ENCODE measurements at regions not wholly inside any gene's neighbourhood (a gene's known extent, or its start where the extent isn't known, plus 50 kb on each side); places are given as distances from the start of the nearest gene placed in this dataset.

DNA sequence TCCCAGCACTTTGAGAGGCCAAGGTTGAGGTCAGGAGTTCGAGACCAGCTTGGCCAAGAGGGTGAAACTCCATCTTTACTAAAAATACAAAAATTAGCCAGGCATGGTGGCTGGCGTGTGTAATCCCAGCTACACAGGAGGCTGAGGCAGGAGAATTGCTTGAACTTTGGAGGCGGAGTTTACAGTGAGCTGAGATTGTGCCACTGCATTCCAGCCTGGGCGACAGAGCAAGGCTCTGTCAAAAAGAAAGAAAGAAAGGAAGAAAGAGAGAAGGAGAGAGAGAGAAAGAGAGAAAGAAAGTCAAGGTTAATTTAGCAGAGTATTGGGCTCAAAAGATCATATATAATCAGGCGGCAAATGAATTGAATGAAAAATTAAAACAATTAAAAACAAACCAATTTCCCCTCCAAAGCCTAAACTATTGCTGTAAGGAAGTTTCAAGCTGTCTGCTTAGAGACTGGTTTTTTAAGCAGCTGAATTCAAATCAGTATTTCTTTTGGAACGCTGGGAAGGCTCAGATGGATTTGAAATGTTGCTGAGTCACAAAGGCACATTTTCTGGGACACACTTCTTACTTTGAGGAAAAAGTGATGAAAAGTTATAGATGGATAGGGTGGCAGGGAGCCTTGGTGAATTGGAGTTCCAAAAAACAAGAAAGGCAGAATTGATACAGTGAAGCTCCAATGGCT lies 81.3 kb upstream of the BHLHE40 start:
- intact Hi-C loops (cut with micrococcal nuclease) = loop anchor here (1.0 to 2.0 kb wide), 6 partner anchors 8 to 125 kb away; no protein-coding TSS in a partner anchor
- CTCF ChIA-PET = interaction anchor here (0.6 to 2.3 kb wide), 8 partner anchors 10 to 187 kb away, joined by 3 to 9 read pairs (median 4); no protein-coding TSS in a partner anchor
- POLR2A ChIA-PET = interaction anchor here (0.6 to 1.3 kb wide), 2 partner anchors 9 to 81 kb away, joined by 6 read pairs; partner anchors contain the start of gene BHLHE40

GRCh38 chr3:4898454-4899313 lies 80.6 kb upstream of the BHLHE40 start:
- Mint-ChIP-seq H3K27ac (peak overlapping the region; percentile 79), H3K36me3 (no peaks in the 10 kb centered on the region), H3K9me3 (no peaks in the 10 kb centered on the region), H3K27me3 (no peaks in the 10 kb centered on the region), H3K4me3 (peak overlapping the region; percentile 51), H3K4me1 (ENCODE audit: low read depth) (peaks cover 52% of the 10 kb centered on the region)
- POLR2A ChIA-PET = interaction anchor here (0.8 to 1.3 kb wide), 2 partner anchors 80 to 225 kb away, joined by 4 to 6 read pairs; partner anchors contain the start of gene BHLHE40
- peak; percentile 25 for DNase-seq
- intact Hi-C loops (cut with micrococcal nuclease) = loop anchor here (1.0 to 2.0 kb wide), 6 partner anchors 8 to 124 kb away; no protein-coding TSS in a partner anchor
- CTCF ChIA-PET = interaction anchor here (0.6 to 2.3 kb wide), 8 partner anchors 9 to 187 kb away, joined by 3 to 9 read pairs (median 4); no protein-coding TSS in a partner anchor

More for the DNA sequence above, 81.3 kb upstream of the BHLHE40 start:
- Mint-ChIP-seq H3K36me3 (no peaks in the 10 kb centered on the region), H3K9me3 (no peaks in the 10 kb centered on the region), H3K27me3 (no peaks in the 10 kb centered on the region), H3K27ac (peak overlapping the region; percentile 79), H3K4me1 (ENCODE audit: low read depth) (peaks cover 52% of the 10 kb centered on the region), H3K4me3 (peak overlapping the region; percentile 51)
- DNase-seq = no peak

GRCh38 chr3:4899710-4900109 lies 79.5 kb upstream of the BHLHE40 start:
- Mint-ChIP-seq H3K9me3 (no peaks in the 10 kb centered on the region), H3K4me1 (ENCODE audit: low read depth) (peaks cover 59% of the 10 kb centered on the region), H3K27me3 (no peaks in the 10 kb centered on the region), H3K4me3 (peak overlapping the region; percentile 24), H3K36me3 (no peaks in the 10 kb centered on the region), H3K27ac (peak overlapping the region; percentile 79)
- POLR2A ChIA-PET = no interaction called here
- intact Hi-C loops (cut with micrococcal nuclease) = loop anchor here (2.0 to 10.0 kb wide), 5 partner anchors 49 to 225 kb away; partner anchors contain the start of gene ARL8B
- DNase-seq = peak; percentile 37
- CTCF ChIA-PET = no interaction called here

DNA sequence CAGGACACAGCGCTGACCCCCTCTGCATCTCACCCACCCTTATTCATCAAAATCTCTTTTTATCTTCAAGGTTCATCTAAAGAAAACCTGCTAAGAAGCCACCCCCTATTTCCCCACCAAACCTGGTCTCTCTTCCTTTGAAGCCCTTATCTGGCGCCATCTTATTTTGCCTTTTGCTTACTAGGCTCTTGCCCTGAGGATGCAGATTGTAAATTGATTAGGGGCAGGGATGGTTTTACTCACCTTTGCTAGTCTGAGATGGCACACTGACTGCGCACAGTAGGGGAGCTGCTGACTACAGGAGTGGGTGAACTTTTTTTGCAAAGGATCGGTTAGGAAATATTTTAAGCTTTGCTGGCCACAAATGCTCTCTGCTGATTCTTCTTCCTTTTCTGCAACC lies 78.9 kb upstream of the BHLHE40 start:
- intact Hi-C loops (cut with micrococcal nuclease) = loop anchor here (10.0 kb wide), 1 partner anchor 225 kb away; the partner anchor contains the start of gene ARL8B
- no peaks in the 10 kb centered on the region for H3K36me3 Mint-ChIP-seq
- peak; percentile 29 for DNase-seq
- H3K4me3 Mint-ChIP-seq = peak overlapping the region; percentile 15
- no peaks in the 10 kb centered on the region for H3K27me3 Mint-ChIP-seq
- H3K27ac Mint-ChIP-seq = peak overlapping the region; percentile 79
- H3K4me1 Mint-ChIP-seq (ENCODE audit: low read depth) = peaks cover 65% of the 10 kb centered on the region
- ChIA-PET CTCF (interaction anchor here (0.7 kb wide), 1 partner anchor 33 kb away, joined by 5 read pairs; no protein-coding TSS in a partner anchor), POLR2A (no interaction called here)
- no peaks in the 10 kb centered on the region for H3K9me3 Mint-ChIP-seq

- Mint-ChIP-seq H3K4me1 (ENCODE audit: low read depth) (peaks cover 81% of the 10 kb centered on the region), H3K27ac (peak overlapping the region; percentile 72), H3K27me3 (no peaks in the 10 kb centered on the region), H3K36me3 (no peaks in the 10 kb centered on the region), H3K4me3 (peak overlapping the region; percentile 7), H3K9me3 (no peaks in the 10 kb centered on the region)
- CTCF ChIA-PET = interaction anchor here (1.0 to 3.2 kb wide), 7 partner anchors 9 to 194 kb away, joined by 3 to 24 read pairs (median 4); partner anchors contain the start of gene BHLHE40
- POLR2A ChIA-PET = interaction anchor here (0.6 to 4.6 kb wide), 4 partner anchors 69 to 292 kb away, joined by 3 to 47 read pairs (median 4); partner anchors contain the start of gene BHLHE40
- intact Hi-C loops (cut with micrococcal nuclease) = loop anchor here (5.0 to 10.0 kb wide), 6 partner anchors 152 to 483 kb away; partner anchors contain the start of gene ARL8B
- no peak for DNase-seq
Measured at GRCh38 chr3:4904811-4905695, 74.2 kb upstream of the BHLHE40 start.

DNA sequence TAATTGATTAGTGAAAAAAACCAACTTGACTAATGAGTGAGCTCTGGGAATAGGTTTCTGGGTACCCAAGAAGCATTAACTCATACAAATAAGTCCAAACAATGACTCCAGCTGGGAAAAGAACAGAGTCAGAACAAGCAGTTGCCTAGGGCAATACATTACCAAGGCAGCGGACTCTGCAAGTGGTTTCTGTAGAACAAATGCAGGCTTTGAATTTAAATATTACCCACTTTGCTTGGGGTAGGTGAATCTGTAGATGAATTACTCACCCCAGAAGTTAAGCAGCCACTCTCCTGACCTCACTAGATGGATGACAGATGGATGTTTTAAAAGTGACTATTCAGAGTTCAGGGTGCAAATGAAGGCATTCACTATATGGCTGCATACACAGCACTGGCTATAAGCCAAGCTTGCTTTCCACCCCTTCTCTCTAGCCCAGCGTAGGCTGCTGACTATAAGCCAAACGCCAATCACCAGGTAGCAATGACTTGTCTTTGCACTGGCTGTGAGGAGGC lies 73.1 kb upstream of the BHLHE40 start:
- peak overlapping the region; percentile 72 for H3K27ac Mint-ChIP-seq
- POLR2A ChIA-PET = interaction anchor here (0.6 to 4.6 kb wide), 5 partner anchors 8 to 77 kb away, joined by 3 to 47 read pairs (median 6); partner anchors contain the start of gene BHLHE40
- intact Hi-C loops (cut with micrococcal nuclease) = loop anchor here (1.0 to 10.0 kb wide), 14 partner anchors 8 to 484 kb away; partner anchors contain the start of gene ARL8B
- CTCF ChIA-PET = interaction anchor here (0.5 to 3.2 kb wide), 6 partner anchors 39 to 195 kb away, joined by 3 to 24 read pairs (median 8); partner anchors contain the start of gene BHLHE40
- H3K4me1 Mint-ChIP-seq (ENCODE audit: low read depth) = peaks cover 70% of the 10 kb centered on the region
- no peaks in the 10 kb centered on the region for H3K27me3 Mint-ChIP-seq
- DNase-seq = peak; percentile 72
- H3K9me3 Mint-ChIP-seq = no peaks in the 10 kb centered on the region
- no peaks in the 10 kb centered on the region for H3K36me3 Mint-ChIP-seq
- no peak overlapping the region for H3K4me3 Mint-ChIP-seq

DNA sequence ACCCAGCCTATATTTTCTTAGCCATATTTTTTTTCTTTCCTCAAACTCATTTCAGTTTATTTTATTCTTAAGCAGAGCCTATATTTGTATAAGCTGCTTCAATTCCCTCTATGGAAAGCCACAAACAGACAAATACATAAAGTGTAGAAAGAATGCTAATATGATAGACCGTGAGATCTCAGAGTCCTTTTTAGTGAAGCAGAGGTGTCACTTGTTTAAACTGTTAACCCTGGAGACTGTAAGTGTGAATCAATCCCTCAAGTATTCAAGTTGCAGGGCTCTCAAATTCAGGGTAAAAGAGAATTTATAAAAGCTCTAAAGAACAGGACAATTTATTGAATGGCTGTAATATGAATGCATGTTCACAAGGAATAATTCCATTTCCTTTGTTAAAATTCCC lies 72.2 kb upstream of the BHLHE40 start:
- Mint-ChIP-seq H3K4me1 (ENCODE audit: low read depth) (peaks cover 63% of the 10 kb centered on the region), H3K27me3 (no peaks in the 10 kb centered on the region), H3K27ac (peak overlapping the region; percentile 61), H3K4me3 (no peak overlapping the region), H3K36me3 (no peaks in the 10 kb centered on the region), H3K9me3 (no peaks in the 10 kb centered on the region)
- DNase-seq = no peak
- CTCF ChIA-PET = interaction anchor here (1.0 to 3.2 kb wide), 8 partner anchors 8 to 196 kb away, joined by 3 to 24 read pairs (median 4); partner anchors contain the start of gene BHLHE40
- POLR2A ChIA-PET = interaction anchor here (1.5 to 4.6 kb wide), 4 partner anchors 13 to 115 kb away, joined by 5 to 47 read pairs (median 11); partner anchors contain the start of gene BHLHE40
- intact Hi-C loops (cut with micrococcal nuclease) = loop anchor here (5.0 to 10.0 kb wide), 6 partner anchors 150 to 485 kb away; partner anchors contain the start of gene ARL8B

- intact Hi-C loops (cut with micrococcal nuclease) = loop anchor here (1.0 to 10.0 kb wide), 9 partner anchors 58 to 486 kb away; partner anchors contain the start of gene ARL8B
- Mint-ChIP-seq H3K9me3 (no peaks in the 10 kb centered on the region), H3K27me3 (no peaks in the 10 kb centered on the region), H3K36me3 (no peaks in the 10 kb centered on the region), H3K4me1 (ENCODE audit: low read depth) (peaks cover 58% of the 10 kb centered on the region), H3K4me3 (peak overlapping the region; percentile 31), H3K27ac (peak overlapping the region; percentile 60)
- DNase-seq = peak; percentile 44
- ChIA-PET CTCF (interaction anchor here (1.0 to 2.9 kb wide), 9 partner anchors 9 to 197 kb away, joined by 3 to 20 read pairs (median 4); partner anchors contain the start of gene BHLHE40), POLR2A (interaction anchor here (1.0 to 4.6 kb wide), 7 partner anchors 57 to 115 kb away, joined by 3 to 47 read pairs (median 7); partner anchors contain the start of gene BHLHE40)
Measured at GRCh38 chr3:4907643-4908432, 71.4 kb upstream of the BHLHE40 start.

DNA sequence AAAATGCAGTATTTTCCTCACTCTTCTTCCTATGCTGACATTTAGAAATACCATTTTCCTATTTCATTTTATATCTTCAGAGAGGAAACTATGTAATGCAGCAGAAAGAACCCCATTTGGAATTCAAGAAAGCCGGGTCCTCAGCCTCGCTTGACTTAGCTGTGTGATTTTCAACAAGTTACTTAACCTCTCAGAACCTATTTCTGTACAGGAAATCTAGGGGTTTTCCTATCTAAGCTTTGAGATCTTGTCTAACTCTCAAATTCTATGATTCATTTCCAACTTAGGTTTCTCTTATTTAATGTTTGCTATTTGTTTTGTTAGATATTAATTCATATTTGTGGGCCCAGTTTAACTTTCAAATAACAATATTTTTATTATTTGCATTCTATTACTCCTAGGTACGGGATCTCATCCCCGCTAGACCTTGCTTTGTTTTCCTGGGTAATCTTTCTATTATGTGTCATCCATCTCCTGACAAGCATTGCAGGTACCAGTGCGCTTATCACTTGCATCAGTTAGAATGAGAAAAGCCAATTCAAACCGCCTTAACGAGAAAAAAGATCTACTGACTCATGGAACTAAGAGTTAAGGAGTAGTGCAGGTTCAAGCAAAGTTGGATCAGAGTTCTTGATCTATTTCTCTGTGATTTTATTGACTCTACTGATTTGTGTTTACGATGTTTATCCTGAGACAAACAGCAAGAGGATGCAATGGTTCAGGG lies 70.6 kb upstream of the BHLHE40 start:
- Mint-ChIP-seq H3K4me3 (peak overlapping the region; percentile 31), H3K4me1 (ENCODE audit: low read depth) (peaks cover 58% of the 10 kb centered on the region), H3K27ac (peak overlapping the region; percentile 60), H3K9me3 (peaks cover 3% of the 10 kb centered on the region), H3K27me3 (no peaks in the 10 kb centered on the region), H3K36me3 (peaks cover 2% of the 10 kb centered on the region)
- DNase-seq = no peak
- intact Hi-C loops (cut with micrococcal nuclease) = loop anchor here (1.0 to 10.0 kb wide), 9 partner anchors 58 to 486 kb away; partner anchors contain the start of gene ARL8B
- ChIA-PET CTCF (interaction anchor here (0.6 to 2.4 kb wide), 6 partner anchors 10 to 187 kb away, joined by 3 to 10 read pairs (median 4); partner anchors contain the start of gene BHLHE40), POLR2A (interaction anchor here (1.0 to 4.6 kb wide), 7 partner anchors 58 to 114 kb away, joined by 3 to 47 read pairs (median 7); partner anchors contain the start of gene BHLHE40)

Data from activated CD4-positive, alpha-beta memory T cell treated with anti-CD3 and anti-CD28 coated beads for 36 hours (primary cell).